H1 (cell line): ENCODE measurements at regions not wholly inside any gene's neighbourhood (a gene's known extent, or its start where the extent isn't known, plus 50 kb on each side); places are given as distances from the start of the nearest gene placed in this dataset.

Source experiments
- CTCF ChIA-PET: fragments of 300-600 bp; sonication (Branson Sonifier 250); formaldehyde crosslinking; loops from one replicate; lab custom pipeline; 2021; ENCODE audit not compliant: partially characterized antibody; lab: Charles Lee
- POLR2A ChIA-PET: fragments of 300-600 bp; sonication (Branson Sonifier 250); formaldehyde crosslinking; loops from one replicate; lab custom pipeline; 2021; ENCODE audit warnings: inconsistent platforms; ENCODE audit not compliant: partially characterized antibody; lab: Charles Lee
- DNase-seq, 2 experiments: peaks; one replicate each; pipeline versions ENCODE4 v3.0.0 to v3.0.0-alpha.2; 2010 to 2022; ENCODE audit warnings: low spot score in 2 of 2, low read depth in 1 of 2, mixed read lengths in 1 of 2
- FAIRE-seq: peaks from 2 replicates; lab custom pipeline; 2011; peaks lifted over from hg19 to GRCh38; lab: Jason Lieb, UNC
- H2AFZ ChIP-seq: 2 replicates; pipeline ENCODE4 v1.8.1; 2012; ENCODE audit warnings: low read length, inconsistent platforms
- H2AK5ac ChIP-seq: 2 replicates; pipeline ENCODE4 v1.6.1; 2013; ENCODE audit warnings: low read depth, low read length
- H2BK120ac ChIP-seq: replicated peaks from 2 replicates; pipeline ENCODE3; 2013; ENCODE audit warnings: low read depth, low read length, inconsistent platforms
- H2BK12ac ChIP-seq: 2 replicates; pipeline ENCODE4 v1.6.1; 2013; ENCODE audit warnings: low read depth, low read length
- H2BK15ac ChIP-seq: 2 replicates; pipeline ENCODE4 v1.6.1; 2013; ENCODE audit warnings: low read length
- H2BK20ac ChIP-seq: 2 replicates; pipeline ENCODE4 v1.6.1; 2013; ENCODE audit warnings: low read length
- H2BK5ac ChIP-seq: 2 replicates; pipeline ENCODE4 v1.6.1; 2013; ENCODE audit warnings: low read depth, low read length
- H3K14ac ChIP-seq: 2 replicates; pipeline ENCODE4 v1.6.1; 2013; ENCODE audit warnings: inconsistent platforms; ENCODE audit not compliant: insufficient read length
- H3K18ac ChIP-seq: 2 replicates; pipeline ENCODE4 v1.6.1; 2013; ENCODE audit warnings: low read length; ENCODE audit errors: extremely low read depth
- H3K23ac ChIP-seq: 2 replicates; pipeline ENCODE4 v1.6.1; 2013; ENCODE audit warnings: inconsistent platforms; ENCODE audit not compliant: insufficient read length
- H3K23me2 ChIP-seq: 2 replicates; pipeline ENCODE4 v1.6.1; 2013; ENCODE audit warnings: low read depth, low read length
- H3K27ac ChIP-seq: 2 replicates; pipeline ENCODE4 v1.6.1; 2011; ENCODE audit warnings: low read depth, low read length, inconsistent platforms
- H3K27me3 ChIP-seq, 4 experiments: replicated peaks in 1 of 4; 1 replicate in 1 of 4; 2 replicates in 3 of 4; pipeline versions ENCODE4 v1.6.1 to v1.8.1; 2011 to 2013; ENCODE audit warnings: low read length in 3 of 4, mild to moderate bottlenecking in 3 of 4, inconsistent platforms in 2 of 4, mixed read lengths in 2 of 4, moderate library complexity in 1 of 4; ENCODE audit not compliant: control insufficient read depth in 3 of 4, insufficient read depth in 3 of 4; ENCODE audit errors: extremely low read depth in 1 of 4
- H3K36me3 ChIP-seq, 4 experiments: 2 replicates each; pipeline versions ENCODE4 v1.6.1 to v1.8.1; 2011 to 2013; ENCODE audit warnings: mild to moderate bottlenecking in 4 of 4, low read length in 3 of 4, moderate library complexity in 2 of 4, control low read depth in 1 of 4, inconsistent platforms in 1 of 4; ENCODE audit not compliant: insufficient read depth in 4 of 4, control insufficient read depth in 2 of 4
- H3K4ac ChIP-seq: replicated peaks from 2 replicates; pipeline ENCODE3; 2013; ENCODE audit warnings: low read length, low read depth, mixed read lengths, inconsistent platforms; ENCODE audit not compliant: insufficient read length
- H3K4me1 ChIP-seq, 4 experiments: replicated peaks in 1 of 4; 1 replicate in 1 of 4; 2 replicates in 3 of 4; pipeline versions ENCODE4 v1.6.1 to v1.8.1; 2011 to 2013; ENCODE audit warnings: low read length in 3 of 4, inconsistent platforms in 2 of 4, mixed read lengths in 1 of 4; ENCODE audit not compliant: insufficient read depth in 4 of 4, control insufficient read depth in 3 of 4
- H3K4me2 ChIP-seq, 2 experiments: 2 replicates each; pipeline versions ENCODE4 v1.6.1 to v1.8.1; 2011 to 2013; ENCODE audit warnings: low read depth in 2 of 2, low read length in 2 of 2, control low read depth in 1 of 2, inconsistent platforms in 1 of 2, mild to moderate bottlenecking in 1 of 2; ENCODE audit not compliant: insufficient read depth in 1 of 2
- H3K4me3 ChIP-seq, 4 experiments: fragments of 200-600, 300-600 bp in 1 of 4; sonication (generic), shearing (Covaris generic), sonication (Bioruptor Twin) in 1 of 4; 2 replicates each; pipeline versions ENCODE4 v1.5.1 to v1.8.1; 2011 to 2016; ENCODE audit warnings: low read length in 4 of 4, low read depth in 3 of 4, control low read depth in 2 of 4, inconsistent platforms in 2 of 4, mild to moderate bottlenecking in 2 of 4, mixed read lengths in 1 of 4, moderate library complexity in 1 of 4; ENCODE audit not compliant: insufficient read depth in 2 of 4; ENCODE audit errors: extremely low read depth in 1 of 4
- H3K56ac ChIP-seq: replicated peaks from 2 replicates; pipeline ENCODE3; 2013; ENCODE audit warnings: low read depth, mild to moderate bottlenecking, mixed read lengths, low read length, inconsistent platforms; ENCODE audit not compliant: insufficient read length
- H3K79me1 ChIP-seq: 2 replicates; pipeline ENCODE4 v1.6.1; 2013; ENCODE audit warnings: low read depth, low read length, control low read depth
- H3K79me2 ChIP-seq, 2 experiments: 2 replicates each; pipeline versions ENCODE4 v1.6.1 to v1.8.1; 2012 to 2013; ENCODE audit warnings: low read length in 2 of 2, mild to moderate bottlenecking in 2 of 2, inconsistent platforms in 1 of 2; ENCODE audit not compliant: insufficient read depth in 2 of 2, control insufficient read depth in 1 of 2
- H3K9ac ChIP-seq, 4 experiments: replicated peaks in 1 of 4; 1 replicate in 1 of 4; 2 replicates in 3 of 4; pipeline versions ENCODE4 v1.6.1 to v1.8.1; 2011 to 2013; ENCODE audit warnings: low read depth in 3 of 4, low read length in 3 of 4, control low read depth in 2 of 4, mild to moderate bottlenecking in 2 of 4, moderate library complexity in 2 of 4, inconsistent platforms in 1 of 4; ENCODE audit errors: extremely low read depth in 1 of 4
- H3K9me3 ChIP-seq, 2 experiments: 2 replicates each; pipeline versions ENCODE4 v1.6.1 to v1.8.1; 2012 to 2013; ENCODE audit warnings: mild to moderate bottlenecking in 2 of 2, moderate library complexity in 2 of 2, control low read depth in 1 of 2, inconsistent platforms in 1 of 2, low read depth in 1 of 2, low read length in 1 of 2, mixed read lengths in 1 of 2; ENCODE audit not compliant: insufficient read depth in 2 of 2
- H4K20me1 ChIP-seq, 2 experiments: replicated peaks in 1 of 2; 2 replicates each; pipeline versions ENCODE3 to v1.8.1; 2011 to 2013; ENCODE audit warnings: inconsistent platforms in 2 of 2, low read length in 2 of 2, mild to moderate bottlenecking in 1 of 2; ENCODE audit not compliant: insufficient read depth in 2 of 2, control insufficient read depth in 1 of 2
- H4K5ac ChIP-seq: 2 replicates; pipeline ENCODE4 v1.6.1; 2013; ENCODE audit warnings: low read length, low read depth, mixed read lengths, inconsistent platforms; ENCODE audit not compliant: insufficient read length
- H4K8ac ChIP-seq: 2 replicates; pipeline ENCODE4 v1.8.0; 2013; ENCODE audit warnings: mild to moderate bottlenecking, moderate library complexity, low read length, inconsistent platforms; ENCODE audit not compliant: insufficient read depth; ENCODE audit errors: extremely low read depth
- H4K91ac ChIP-seq: replicated peaks from 2 replicates; pipeline ENCODE3; 2013; ENCODE audit warnings: low read length, mixed read lengths, inconsistent platforms; ENCODE audit not compliant: insufficient read length
- ASH2L ChIP-seq: fragments of 200-600, 300-600 bp; sonication (generic); IDR thresholded peaks from one replicate; pipeline ENCODE4 v1.7.1; 2017; ENCODE audit warnings: low read length
- CBX8 ChIP-seq: fragments of 300-800, 300-1000 bp; sonication (generic); IDR thresholded peaks from 2 replicates; pipeline ENCODE4 v1.7.1; 2016; ENCODE audit warnings: low read depth, low read length, borderline replicate concordance
- CHD1 ChIP-seq: IDR thresholded peaks from 2 replicates; pipeline ENCODE4 v1.6.1; 2012; ENCODE audit warnings: low read depth, low read length, improper control_type of control experiment
- KDM1A ChIP-seq: fragments of 200-600, 300-600 bp; sonication (generic); IDR thresholded peaks from 2 replicates; pipeline ENCODE4 v1.7.1; 2016; ENCODE audit warnings: mild to moderate bottlenecking, low read length, borderline replicate concordance
- KDM4A ChIP-seq: IDR thresholded peaks from one replicate; pipeline ENCODE4 v1.7.1; 2012; ENCODE audit warnings: low read depth, mild to moderate bottlenecking, moderate library complexity, low read length, inconsistent platforms; ENCODE audit not compliant: severe bottlenecking
- NRF1 ChIP-seq: IDR thresholded peaks from 2 replicates; pipeline ENCODE4 v1.6.1; 2011; ENCODE audit warnings: mild to moderate bottlenecking, low read depth, low read length, improper control_type of control experiment
- RBBP5 ChIP-seq: IDR thresholded peaks from 2 replicates; pipeline ENCODE4 v1.7.1; 2012; ENCODE audit warnings: low read depth, mild to moderate bottlenecking, inconsistent platforms, low read length, moderate library complexity, borderline replicate concordance
- SAP30 ChIP-seq: fragments of 300-600 bp; sonication (generic); IDR thresholded peaks from 2 replicates; pipeline ENCODE4 v1.7.1; 2012; ENCODE audit warnings: low read length, moderate library complexity, mild to moderate bottlenecking, inconsistent platforms; ENCODE audit not compliant: insufficient read depth, insufficient replicate concordance
- YY1 ChIP-seq: IDR thresholded peaks from 2 replicates; pipeline ENCODE4 v1.6.1; 2011; ENCODE audit warnings: low read depth, mild to moderate bottlenecking, low read length
- WGBS, 2 experiments: shearing (Covaris generic) in 1 of 2; methylation state at CpG; one replicate each; pipeline versions ENCODE4 v1.1.6 to v1.1.7; 2013 to 2015; ENCODE audit warnings: low lambda C conversion rate in 2 of 2, mixed read lengths in 2 of 2, inconsistent platforms in 1 of 2, low coverage in 1 of 2, missing lambda C conversion rate in 1 of 2; ENCODE audit not compliant: insufficient replicate concordance in 2 of 2, insufficient coverage in 1 of 2, insufficient read length in 1 of 2; ENCODE audit errors: extremely low coverage in 1 of 2, missing lambda C conversion rate in 1 of 2; 5-methylcytosine and 5-hydroxymethylcytosine counted together

DNA sequence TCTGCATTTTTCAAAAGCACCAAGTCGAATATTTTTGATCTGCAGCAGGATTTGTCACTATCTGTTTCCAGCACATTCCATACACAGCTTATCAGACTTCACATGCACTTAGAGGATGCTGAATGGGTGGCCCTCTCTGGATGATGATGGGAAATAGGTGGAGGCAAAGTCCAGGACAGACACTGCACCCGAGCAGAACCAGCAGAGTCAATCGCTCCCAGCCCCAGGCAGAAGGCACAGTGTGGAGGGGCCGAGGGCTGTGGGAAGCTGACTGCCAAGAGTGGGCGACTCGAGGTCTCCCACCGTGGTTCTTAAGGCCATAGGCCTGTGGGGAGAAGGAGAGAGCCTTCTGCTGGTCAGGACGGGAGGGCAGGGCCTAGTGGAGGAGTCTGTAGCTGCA lies 490.2 kb upstream of the MGMT start (continued):
- TF ChIP-seq KDM4A: no peak

DNA sequence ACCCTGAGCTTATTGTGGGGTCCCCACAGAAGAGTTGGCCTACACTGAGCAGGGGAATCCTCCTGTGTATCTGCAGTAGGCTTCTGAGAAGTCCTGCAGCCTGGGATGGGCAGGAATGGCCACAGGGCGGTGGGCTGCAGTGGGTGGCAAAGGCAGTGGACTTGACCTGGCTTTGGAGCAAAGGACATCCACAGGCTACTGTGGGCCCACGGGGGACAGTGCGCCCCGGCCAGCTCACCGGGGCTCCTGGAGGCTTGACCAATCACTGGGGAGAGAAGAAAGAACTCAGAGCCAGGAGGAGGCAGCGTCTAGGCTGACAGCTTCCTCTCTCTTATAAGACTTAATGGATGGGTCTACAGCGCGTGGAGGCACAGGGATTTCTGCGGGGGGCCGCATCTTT lies 488.8 kb upstream of the MGMT start:
- no peak for FAIRE-seq
- TF ChIP-seq CBX8: no peak
- TF ChIP-seq RBBP5: no peak
- TF ChIP-seq CHD1: no peak
- TF ChIP-seq ASH2L: no peak
- TF ChIP-seq SAP30: no peak
- no peak for TF ChIP-seq KDM1A
- no peak for TF ChIP-seq NRF1
- no peak for TF ChIP-seq YY1

More for the DNA sequence above, 488.8 kb upstream of the MGMT start:
- H3K27me3 ChIP-seq: no peaks in the 10 kb centered on the region
- H3K14ac ChIP-seq: no peak overlapping the region
- H4K8ac ChIP-seq: no peak overlapping the region
- no peak overlapping the region for H3K27ac ChIP-seq
- no peak overlapping the region for H3K9ac ChIP-seq
- H4K20me1 ChIP-seq: no peaks in the 10 kb centered on the region
- H3K4me1 ChIP-seq: no peaks in the 10 kb centered on the region
- H3K36me3 ChIP-seq: no peaks in the 10 kb centered on the region
- DNase-seq: no peak
- H3K79me2 ChIP-seq: no peaks in the 10 kb centered on the region
- no peak overlapping the region for H3K4ac ChIP-seq
- no peak overlapping the region for H2BK15ac ChIP-seq
- ChIA-PET CTCF (interaction anchor here (1.2 kb wide), 1 partner anchor 496 kb away, joined by 3 read pairs; no protein-coding TSS in a partner anchor), POLR2A (no interaction called here)
- no peaks in the 10 kb centered on the region for H3K79me1 ChIP-seq
- H3K56ac ChIP-seq: no peak overlapping the region
- no peak overlapping the region for H3K4me3 ChIP-seq
- no peak overlapping the region for H4K5ac ChIP-seq
- no peak overlapping the region for H3K18ac ChIP-seq
- H3K4me2 ChIP-seq: no peak overlapping the region
- 0 out of 2 replicates have a peak, but pooled peaks cover 1% of the 10 kb centered on the region for H3K23me2 ChIP-seq
- H2BK5ac ChIP-seq: no peak overlapping the region
- no peak overlapping the region for H2BK20ac ChIP-seq
- no peak overlapping the region for H3K23ac ChIP-seq
- no peaks in the 10 kb centered on the region for H3K9me3 ChIP-seq
- no peak overlapping the region for H2AFZ ChIP-seq
- WGBS, 2 experiments: 93% methylated on average over 9 of the region's 10 CpGs; no CpG with 5 or more reads in 1 of the 2 experiments
- H4K91ac ChIP-seq: no peak overlapping the region
- no peak overlapping the region for H2BK120ac ChIP-seq
- no peak overlapping the region for H2BK12ac ChIP-seq
- no peak overlapping the region for H2AK5ac ChIP-seq
